Upper lobe of left lung (tissue), 4 donors: ENCODE measurements at regions not wholly inside any gene's neighbourhood (a gene's known extent, or its start where the extent isn't known, plus 50 kb on each side); places are given as distances from the start of the nearest gene placed in this dataset.

Source experiments
- CTCF ChIP-seq, 6 experiments: fragments of 450-650 bp in 4 of 6; fragments of 200-600 bp in 2 of 6; sonication (generic) in 2 of 6; IDR thresholded peaks; one replicate each; pipeline ENCODE4 v1.5.1; 2016 to 2019; ENCODE audit warnings: antibody characterized with exemption in 6 of 6
- POLR2A ChIP-seq, 4 donors: fragments of 450-650 bp; IDR thresholded peaks; one replicate each; pipeline ENCODE4 v1.5.1; 2016 to 2017; ENCODE audit warnings: antibody characterized with exemption in 4 of 4, mild to moderate bottlenecking in 2 of 4
- POLR2AphosphoS5 ChIP-seq, 2 donors: sonication (generic); formaldehyde crosslinking; IDR thresholded peaks; one replicate each; pipeline ENCODE4 v1.5.1; 2017; ENCODE audit warnings: antibody characterized with exemption in 2 of 2

GRCh38 chr12:23099104-23099503, 474.1 kb downstream of the ETNK1 start:
- TF ChIP-seq CTCF (IDR thresholded peaks at IDR 0.05): no peak
- TF ChIP-seq POLR2A (IDR thresholded peaks at IDR 0.05): no peak
- TF ChIP-seq POLR2AphosphoS5 (IDR thresholded peaks at IDR 0.05): no peak
